ENCODE measurements at regions not wholly inside any gene's neighbourhood (a gene's known extent, or its start where the extent isn't known, plus 50 kb on each side); places are given as distances from the start of the nearest gene placed in this dataset.

DNA sequence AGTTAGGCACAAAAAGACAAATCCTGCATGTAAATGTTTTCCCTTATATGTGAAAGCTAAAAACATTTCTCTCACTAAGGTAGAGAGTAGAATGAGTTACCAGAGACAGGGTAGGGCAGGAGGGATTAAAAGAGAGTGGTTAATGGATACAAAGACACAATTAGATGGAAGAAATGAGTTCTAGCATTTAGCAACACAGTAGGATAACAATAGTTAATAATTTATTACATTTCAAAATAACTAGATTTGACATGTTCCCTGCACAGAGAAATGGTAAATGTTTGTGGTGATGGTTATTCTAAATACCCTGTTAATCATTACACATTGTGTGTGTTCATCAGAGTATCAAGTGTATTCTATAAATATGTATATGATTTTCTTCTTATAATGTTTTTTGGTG is 1400.7 kb downstream of the OTOL1 start:
- peaks cover 4% of the 10 kb centered on the region for H3K9me3 Mint-ChIP-seq (ENCODE audit: low read depth)
- H3K4me3 Mint-ChIP-seq (ENCODE audit: low read depth): no peak overlapping the region
- TF ChIP-seq, protein P1, sequence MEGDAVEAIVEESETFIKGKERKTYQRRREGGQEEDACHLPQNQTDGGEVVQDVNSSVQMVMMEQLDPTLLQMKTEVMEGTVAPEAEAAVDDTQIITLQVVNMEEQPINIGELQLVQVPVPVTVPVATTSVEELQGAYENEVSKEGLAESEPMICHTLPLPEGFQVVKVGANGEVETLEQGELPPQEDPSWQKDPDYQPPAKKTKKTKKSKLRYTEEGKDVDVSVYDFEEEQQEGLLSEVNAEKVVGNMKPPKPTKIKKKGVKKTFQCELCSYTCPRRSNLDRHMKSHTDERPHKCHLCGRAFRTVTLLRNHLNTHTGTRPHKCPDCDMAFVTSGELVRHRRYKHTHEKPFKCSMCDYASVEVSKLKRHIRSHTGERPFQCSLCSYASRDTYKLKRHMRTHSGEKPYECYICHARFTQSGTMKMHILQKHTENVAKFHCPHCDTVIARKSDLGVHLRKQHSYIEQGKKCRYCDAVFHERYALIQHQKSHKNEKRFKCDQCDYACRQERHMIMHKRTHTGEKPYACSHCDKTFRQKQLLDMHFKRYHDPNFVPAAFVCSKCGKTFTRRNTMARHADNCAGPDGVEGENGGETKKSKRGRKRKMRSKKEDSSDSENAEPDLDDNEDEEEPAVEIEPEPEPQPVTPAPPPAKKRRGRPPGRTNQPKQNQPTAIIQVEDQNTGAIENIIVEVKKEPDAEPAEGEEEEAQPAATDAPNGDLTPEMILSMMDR (IDR thresholded peaks at IDR 0.05; ENCODE audit: unreplicated experiment): no peak
- H3K27ac Mint-ChIP-seq: no peak overlapping the region
- peaks cover 10% of the 10 kb centered on the region for H3K4me1 Mint-ChIP-seq (ENCODE audit: low read depth)
- H3K27me3 Mint-ChIP-seq: no peaks in the 10 kb centered on the region
- no peak for DNase-seq (ENCODE audit: low spot score, unreplicated experiment)
- H3K36me3 Mint-ChIP-seq (ENCODE audit: insufficient read depth): no peaks in the 10 kb centered on the region

DNA sequence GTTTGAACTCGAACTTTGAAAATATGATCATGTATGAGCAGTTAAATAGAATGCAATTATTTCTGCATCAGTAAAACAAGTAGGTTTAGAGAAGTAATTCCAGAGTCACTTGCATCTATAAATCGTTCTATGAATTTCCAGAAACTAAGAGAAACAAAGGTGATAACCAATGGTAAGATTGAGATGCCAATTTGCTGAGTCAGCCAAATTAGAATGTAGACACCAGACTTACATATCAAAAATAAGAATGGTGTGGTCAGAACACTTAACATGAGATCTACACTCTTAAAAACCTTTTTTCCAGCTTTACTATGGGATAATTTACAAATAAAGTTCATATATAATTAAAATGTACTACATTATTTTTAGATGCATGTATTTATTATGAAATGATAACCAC is 1435.9 kb downstream of the OTOL1 start:
- H3K27me3 Mint-ChIP-seq: no peaks in the 10 kb centered on the region
- no peaks in the 10 kb centered on the region for H3K4me1 Mint-ChIP-seq (ENCODE audit: low read depth)
- no peaks in the 10 kb centered on the region for H3K9me3 Mint-ChIP-seq (ENCODE audit: low read depth)
- no peaks in the 10 kb centered on the region for H3K36me3 Mint-ChIP-seq (ENCODE audit: insufficient read depth)
- H3K4me3 Mint-ChIP-seq (ENCODE audit: low read depth): no peak overlapping the region
- TF ChIP-seq, protein P1 (IDR thresholded peaks at IDR 0.05; ENCODE audit: unreplicated experiment): no peak
- no peak overlapping the region for H3K27ac Mint-ChIP-seq
- no peak for DNase-seq (ENCODE audit: low spot score, unreplicated experiment)

DNA sequence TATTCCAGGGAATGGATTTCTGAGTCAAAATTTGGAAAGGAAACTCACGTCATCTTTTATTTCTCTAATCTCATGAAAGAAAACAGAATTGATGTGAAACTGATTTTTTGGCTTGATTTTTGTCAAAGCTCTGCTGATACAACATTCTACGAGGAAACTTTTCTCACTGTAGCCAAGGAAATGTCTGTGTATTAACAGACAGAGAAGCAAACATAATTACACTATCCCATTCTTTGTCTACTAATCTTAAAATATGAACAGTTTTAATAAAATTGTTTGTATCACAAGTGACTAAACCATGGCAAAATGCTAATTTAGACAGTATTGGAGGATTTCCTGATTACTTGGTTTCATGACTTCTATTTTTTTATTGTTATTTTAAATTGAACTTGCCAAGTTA is 1437.0 kb downstream of the OTOL1 start:
- no peak for DNase-seq (ENCODE audit: low spot score, unreplicated experiment)
- Mint-ChIP-seq H3K9me3 (ENCODE audit: low read depth) (no peaks in the 10 kb centered on the region), H3K36me3 (ENCODE audit: insufficient read depth) (no peaks in the 10 kb centered on the region), H3K4me3 (ENCODE audit: low read depth) (no peak overlapping the region), H3K4me1 (ENCODE audit: low read depth) (no peaks in the 10 kb centered on the region), H3K27me3 (no peaks in the 10 kb centered on the region), H3K27ac (no peak overlapping the region)
- TF ChIP-seq, protein P1 (IDR thresholded peaks at IDR 0.05; ENCODE audit: unreplicated experiment): no peak

DNA sequence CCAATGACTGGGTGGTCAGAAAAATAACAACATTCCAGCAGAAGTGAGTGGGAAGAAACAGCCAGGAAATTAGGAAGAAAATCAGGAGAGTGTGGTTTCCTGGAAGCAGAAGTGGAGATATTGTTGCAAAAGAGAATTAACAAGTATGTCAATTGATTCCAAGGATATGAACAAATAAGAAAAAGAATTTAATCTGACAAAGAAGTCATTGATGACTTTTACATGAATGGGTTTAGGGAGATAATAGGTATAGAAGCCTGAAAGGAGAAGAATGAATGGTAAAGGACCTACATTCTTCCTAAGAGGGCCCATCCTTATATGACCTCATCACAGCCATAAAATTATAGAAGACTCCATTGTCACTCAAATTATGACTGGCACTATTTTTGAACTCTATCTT is 1440.1 kb downstream of the OTOL1 start:
- H3K27ac Mint-ChIP-seq: no peak overlapping the region
- no peaks in the 10 kb centered on the region for H3K9me3 Mint-ChIP-seq (ENCODE audit: low read depth)
- no peaks in the 10 kb centered on the region for H3K36me3 Mint-ChIP-seq (ENCODE audit: insufficient read depth)
- DNase-seq (ENCODE audit: low spot score, unreplicated experiment): no peak
- no peaks in the 10 kb centered on the region for H3K4me1 Mint-ChIP-seq (ENCODE audit: low read depth)
- TF ChIP-seq, protein P1 (IDR thresholded peaks at IDR 0.05; ENCODE audit: unreplicated experiment): no peak
- no peaks in the 10 kb centered on the region for H3K27me3 Mint-ChIP-seq
- H3K4me3 Mint-ChIP-seq (ENCODE audit: low read depth): no peak overlapping the region

DNA sequence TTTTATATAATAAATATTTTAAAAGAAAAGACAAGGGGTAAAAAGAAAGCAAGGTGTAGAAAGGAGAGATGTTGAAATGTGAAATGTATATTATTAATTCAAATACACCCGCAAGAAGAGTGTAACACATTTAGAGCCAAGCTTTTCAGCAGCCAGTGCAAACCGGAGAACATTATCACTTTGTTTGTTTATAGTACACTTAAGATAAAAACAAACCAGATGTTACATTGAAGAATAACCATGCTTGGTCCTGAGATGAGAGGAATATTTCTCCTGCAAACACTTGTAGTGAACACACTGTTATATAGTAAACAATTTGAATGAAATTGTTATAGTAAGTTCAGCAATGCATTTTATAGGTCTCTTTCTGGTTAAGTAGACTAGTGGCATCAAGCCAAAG is 1441.5 kb downstream of the OTOL1 start:
- no peaks in the 10 kb centered on the region for H3K27me3 Mint-ChIP-seq
- no peak overlapping the region for H3K27ac Mint-ChIP-seq
- no peaks in the 10 kb centered on the region for H3K36me3 Mint-ChIP-seq (ENCODE audit: insufficient read depth)
- TF ChIP-seq, protein P1 (IDR thresholded peaks at IDR 0.05; ENCODE audit: unreplicated experiment): no peak
- no peak overlapping the region for H3K4me3 Mint-ChIP-seq (ENCODE audit: low read depth)
- H3K4me1 Mint-ChIP-seq (ENCODE audit: low read depth): no peaks in the 10 kb centered on the region
- DNase-seq (ENCODE audit: low spot score, unreplicated experiment): no peak
- H3K9me3 Mint-ChIP-seq (ENCODE audit: low read depth): no peaks in the 10 kb centered on the region

Measured in progenitor cell of endocrine pancreas (in vitro differentiated cells).